ENCODE measurements at regions not wholly inside any gene's neighbourhood (a gene's known extent, or its start where the extent isn't known, plus 50 kb on each side); places are given as distances from the start of the nearest gene placed in this dataset.

GRCh38 chr2:159854481-159854880 is 56.5 kb upstream of the CD302 start:
- ChIA-PET CTCF (no interaction called here), POLR2A (ENCODE audit: unreplicated experiment) (no interaction called here)
- no peak for ATAC-seq (ENCODE audit: low read depth)

More at GRCh38 chr2:159854481-159854880, 56.5 kb upstream of the CD302 start:
- dilution Hi-C loops (cut with HindIII; ENCODE audit: low sequenced_read_pairs, unreplicated experiment) (no loop called here), in situ Hi-C loops (cut with MboI; ENCODE audit: low sequenced_read_pairs) (no loop called here), intact Hi-C loops (cut with micrococcal nuclease) (no loop called here)
- H4K5ac ChIP-seq (ENCODE audit: low read depth, low read length): no peak overlapping the region
- WGBS, 2 experiments (ENCODE audit: extremely low coverage in 2 of 2, insufficient read length in 1 of 2): no CpG with 5 or more reads among the region's 3 CpGs
- no peaks in the 10 kb centered on the region for H4K20me1 ChIP-seq (ENCODE audit: insufficient read depth, low read length)
- H3K14ac ChIP-seq (replicated peaks; ENCODE audit: low read depth, low read length): no peak overlapping the region
- H2BK20ac ChIP-seq (ENCODE audit: low read depth, low read length): no peak overlapping the region
- no peak overlapping the region for H3K4me2 ChIP-seq (ENCODE audit: low read depth, low read length)
- H2AK5ac ChIP-seq (ENCODE audit: low read depth, low read length): no peak overlapping the region
- no peaks in the 10 kb centered on the region for H3K9me3 ChIP-seq (ENCODE audit: control insufficient read depth, insufficient read depth, low read length)
- H3K4ac ChIP-seq (ENCODE audit: low read depth, low read length): no peak overlapping the region
- H2AK9ac ChIP-seq (replicated peaks; ENCODE audit: low read depth, low read length, poor library complexity): no peak overlapping the region
- no peak overlapping the region for H3K56ac ChIP-seq (ENCODE audit: extremely low read depth, insufficient read depth, low read length)
- no peaks in the 10 kb centered on the region for H3K4me1 ChIP-seq (ENCODE audit: control insufficient read depth, insufficient read depth, low read length)
- no peak overlapping the region for H3K9ac ChIP-seq (ENCODE audit: low read depth, low read length)
- no peak overlapping the region for H3K4me3 ChIP-seq (ENCODE audit: insufficient read depth, low read depth, low read length)
- H3K79me1 ChIP-seq (ENCODE audit: low read depth in 1 of 2, low read length in 2 of 2): no peaks in the 10 kb centered on the region
- no peak overlapping the region for H2BK15ac ChIP-seq (ENCODE audit: low read depth, low read length)
- no peak overlapping the region for H2BK120ac ChIP-seq (ENCODE audit: low read depth, low read length)
- H4K8ac ChIP-seq (ENCODE audit: low read depth in 2 of 2, low read length in 2 of 2): no peak overlapping the region
- no peak overlapping the region for H3K27ac ChIP-seq (ENCODE audit: insufficient read depth, low read length)
- DNase-seq: no peak
- peaks cover 16% of the 10 kb centered on the region for H3K27me3 ChIP-seq (ENCODE audit: control insufficient read depth, insufficient read depth, low read length)
- H3K18ac ChIP-seq (ENCODE audit: low read depth, low read length): no peak overlapping the region
- H3K36me3 ChIP-seq (ENCODE audit: control insufficient read depth, insufficient read depth, low read length): no peaks in the 10 kb centered on the region
- no peak overlapping the region for H2BK5ac ChIP-seq (ENCODE audit: low read depth, low read length, poor library complexity, severe bottlenecking)
- no peak overlapping the region for H4K91ac ChIP-seq (ENCODE audit: insufficient read depth, low read depth, low read length)
- no peak overlapping the region for H2AFZ ChIP-seq (replicated peaks; ENCODE audit: low read length, poor library complexity)
- no peaks in the 10 kb centered on the region for H3K9me1 ChIP-seq (ENCODE audit: insufficient read depth, low read length)
- no peak overlapping the region for H3K23ac ChIP-seq (ENCODE audit: low read depth, low read length)
- TF ChIP-seq SMC3 (IDR thresholded peaks at IDR 0.05; ENCODE audit: low read depth, low read length) (no peak), MXI1 (IDR thresholded peaks at IDR 0.05; ENCODE audit: borderline replicate concordance, low read depth, low read length) (no peak), RFX5 (IDR thresholded peaks at IDR 0.05; ENCODE audit: low read depth, low read length) (no peak), USF2 (IDR thresholded peaks at IDR 0.05; ENCODE audit: low read depth, low read length) (no peak), RCOR1 (IDR thresholded peaks at IDR 0.05; ENCODE audit: insufficient replicate concordance, low read length) (no peak), CTCF (conservative IDR thresholded peaks at IDR 0.05; ENCODE audit: low read depth, low read length) (no peak), POLR2A (IDR thresholded peaks at IDR 0.05; ENCODE audit: low read depth, low read length) (no peak), CHD1 (IDR thresholded peaks at IDR 0.05; ENCODE audit: low read depth, low read length) (no peak), RAD21 (IDR thresholded peaks at IDR 0.05; ENCODE audit: low read length) (no peak), CEBPB (IDR thresholded peaks at IDR 0.05; ENCODE audit: low read depth, low read length) (no peak), FOS (IDR thresholded peaks at IDR 0.05; ENCODE audit: low read depth, low read length) (no peak), NFE2L2 (IDR thresholded peaks at IDR 0.05; ENCODE audit: low read depth, low read length) (no peak)
- BruUV-seq (replicated peaks): no TSS peak

Data from IMR-90 (cell line).